ENCODE measurements at regions not wholly inside any gene's neighbourhood (a gene's known extent, or its start where the extent isn't known, plus 50 kb on each side); places are given as distances from the start of the nearest gene placed in this dataset.

GRCh38 chr4:162343967-162344366, 180.2 kb upstream of the FSTL5 start:
- DNase-seq = no peak

- DNase-seq = no peak
These were observed 177.7 kb upstream of the FSTL5 start for GRCh38 chr4:162341533-162341932.

- DNase-seq = no peak
These were observed 160.1 kb upstream of the FSTL5 start for GRCh38 chr4:162323919-162324318.

- DNase-seq = no peak
These were observed 158.3 kb upstream of the FSTL5 start for GRCh38 chr4:162322054-162322453.

GRCh38 chr4:162285753-162286152, 122.0 kb upstream of the FSTL5 start:
- no peak for DNase-seq

- no peak for DNase-seq
These were observed 118.9 kb upstream of the FSTL5 start for GRCh38 chr4:162282684-162283083.

GRCh38 chr4:162274354-162274753, 110.6 kb upstream of the FSTL5 start:
- DNase-seq = no peak

GRCh38 chr4:162272215-162272614, 108.4 kb upstream of the FSTL5 start:
- no peak for DNase-seq

GRCh38 chr4:162268911-162269310, 105.1 kb upstream of the FSTL5 start:
- no peak for DNase-seq

GRCh38 chr4:162265802-162266201, 102.0 kb upstream of the FSTL5 start:
- DNase-seq = no peak

- no peak for DNase-seq
These were observed 81.3 kb upstream of the FSTL5 start for GRCh38 chr4:162245051-162245450.

- DNase-seq = no peak
These were observed 78.1 kb upstream of the FSTL5 start for GRCh38 chr4:162241857-162242256.

- no peak for DNase-seq
These were observed 76.4 kb upstream of the FSTL5 start for GRCh38 chr4:162239992-162240769.

- no peak for DNase-seq
These were observed 73.9 kb upstream of the FSTL5 start for GRCh38 chr4:162237676-162238075.

GRCh38 chr4:162234595-162234994, 70.8 kb upstream of the FSTL5 start:
- DNase-seq = no peak

- no peak for DNase-seq
These were observed 68.5 kb upstream of the FSTL5 start for GRCh38 chr4:162232349-162232748.

GRCh38 chr4:162229670-162230069, 65.9 kb upstream of the FSTL5 start:
- DNase-seq = no peak

- no peak for DNase-seq
These were observed 57.3 kb upstream of the FSTL5 start for GRCh38 chr4:162221148-162221547.

Measured in DMS153 (cell line).